Kidney capillary endothelial cell (primary cell): ENCODE measurements at regions not wholly inside any gene's neighbourhood (a gene's known extent, or its start where the extent isn't known, plus 50 kb on each side); places are given as distances from the start of the nearest gene placed in this dataset.

ENCODE experiments used
- DNase-seq: peaks from one replicate; pipeline ENCODE4 v3.0.0-alpha.2; 2018; ENCODE audit warnings: low spot score

GRCh38 chr6:168228676-168229367 is 90.8 kb downstream of the DACT2 start:
- no peak for DNase-seq

- no peak for DNase-seq
Observed at GRCh38 chr6:168227840-168228239, 91.7 kb downstream of the DACT2 start.

GRCh38 chr6:168226902-168227318 is 92.7 kb downstream of the DACT2 start:
- no peak for DNase-seq

DNA sequence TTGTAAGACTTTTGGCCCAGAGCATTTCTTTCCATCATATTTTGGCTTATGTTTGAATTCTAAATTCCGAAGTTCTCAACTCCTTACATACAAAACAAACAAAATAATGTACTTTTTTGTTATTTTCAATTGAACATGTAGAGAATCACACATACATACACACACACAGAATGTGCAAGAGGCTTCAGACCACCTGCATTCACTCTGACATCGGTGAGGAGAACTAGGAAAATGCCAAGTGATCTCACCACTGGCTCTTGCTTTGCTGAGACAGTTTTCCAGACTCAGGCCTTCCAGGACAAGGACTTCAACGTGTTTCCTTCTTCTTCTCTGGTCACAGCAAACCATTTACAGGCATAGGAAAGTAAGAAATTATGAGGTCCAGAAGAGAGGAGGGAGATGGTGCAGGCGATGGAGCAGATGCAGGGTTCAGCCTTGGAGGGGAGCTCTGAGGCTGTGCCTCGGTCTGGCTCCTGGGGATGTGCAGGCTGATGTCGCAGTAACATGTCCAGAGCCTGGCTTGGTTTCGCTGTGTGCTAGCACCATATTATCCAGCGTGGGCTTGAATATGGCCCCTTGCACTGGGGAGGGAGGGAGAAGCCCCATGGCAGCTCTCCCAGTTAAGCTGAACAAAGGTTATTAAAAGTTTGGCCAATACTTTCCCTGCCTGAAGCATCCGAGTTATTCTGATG is 93.4 kb downstream of the DACT2 start:
- no peak for DNase-seq

GRCh38 chr6:168225471-168225911 is 94.1 kb downstream of the DACT2 start:
- DNase-seq = no peak

DNA sequence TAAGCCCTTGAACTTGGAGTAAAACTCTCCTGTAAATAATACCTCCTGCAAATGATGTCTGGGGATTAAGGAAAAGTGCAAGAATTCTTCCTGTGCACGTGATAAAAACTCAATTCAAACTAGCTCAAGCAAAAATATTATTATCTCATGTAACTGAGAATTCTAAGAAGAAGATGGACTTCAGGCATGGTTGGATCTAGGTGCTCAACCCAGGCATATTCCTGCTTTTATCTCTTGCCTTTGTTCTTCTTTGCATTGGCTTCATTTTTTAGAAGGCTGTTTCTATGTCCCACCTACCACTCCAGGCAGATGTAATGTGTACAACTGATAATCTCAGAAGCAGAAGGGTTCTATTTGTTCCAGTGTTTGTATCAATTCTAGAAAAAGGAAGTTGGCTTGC is 95.8 kb downstream of the DACT2 start:
- DNase-seq = no peak

DNA sequence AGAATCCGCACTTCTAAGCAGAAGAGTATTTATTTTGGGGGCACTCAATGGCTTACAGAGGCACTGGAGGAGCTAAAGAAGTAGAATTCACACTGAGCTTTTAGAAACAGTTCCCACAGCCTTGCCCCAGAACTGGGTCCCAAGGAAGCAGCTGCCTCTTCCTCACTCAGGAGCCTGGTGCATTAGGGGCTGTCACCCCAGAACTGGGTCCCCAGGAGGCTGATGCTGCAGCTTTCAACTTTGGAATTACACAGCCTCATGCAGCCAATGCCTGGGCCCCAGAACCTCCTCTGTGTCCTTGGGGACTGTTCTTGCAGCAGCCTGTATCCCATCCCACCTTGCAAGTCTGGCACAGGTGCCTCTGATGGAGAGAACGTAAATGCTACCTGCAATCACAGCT is 96.4 kb downstream of the DACT2 start:
- no peak for DNase-seq

- DNase-seq = no peak
Observed at GRCh38 chr6:168222115-168223043, 97.2 kb downstream of the DACT2 start.

GRCh38 chr6:168221497-168222079 is 98.0 kb downstream of the DACT2 start:
- DNase-seq = no peak

DNA sequence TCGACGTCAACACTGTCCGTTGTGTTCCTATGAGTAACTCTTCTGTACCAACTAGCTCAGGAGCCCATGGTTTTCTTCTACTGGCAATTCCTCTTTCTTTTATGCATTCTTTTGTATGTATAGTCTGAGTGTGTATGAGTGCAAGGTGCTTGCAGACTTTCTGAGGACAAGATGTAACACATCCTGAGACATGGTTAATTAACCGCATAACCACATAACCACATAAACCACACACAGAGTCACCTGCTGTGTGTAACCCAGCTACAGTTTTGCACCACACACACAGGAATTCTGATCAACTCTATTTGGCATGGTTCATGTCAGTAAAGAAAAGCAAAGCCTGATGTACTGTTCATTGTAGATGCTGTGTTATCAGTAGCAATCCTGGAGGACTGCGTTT is 98.6 kb downstream of the DACT2 start:
- no peak for DNase-seq

DNA sequence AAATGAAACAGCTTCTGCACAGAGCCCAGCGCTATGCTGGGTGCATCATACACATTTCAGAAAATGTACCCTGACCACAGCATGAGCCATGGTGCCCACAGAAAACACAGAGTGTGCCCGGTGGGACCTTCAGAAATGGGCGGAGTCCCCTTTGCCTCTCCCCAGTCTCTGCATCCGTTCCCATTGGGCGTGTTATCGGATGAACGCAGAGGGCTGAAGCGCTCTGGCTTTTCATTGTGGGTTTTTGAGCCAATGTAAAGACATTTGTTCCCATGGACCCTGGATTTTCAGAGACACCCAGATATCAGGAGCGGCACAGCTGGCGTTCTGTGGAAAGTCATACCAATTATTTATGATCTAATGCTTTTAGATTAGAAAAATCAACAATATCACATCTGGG is 99.8 kb downstream of the DACT2 start:
- no peak for DNase-seq

DNA sequence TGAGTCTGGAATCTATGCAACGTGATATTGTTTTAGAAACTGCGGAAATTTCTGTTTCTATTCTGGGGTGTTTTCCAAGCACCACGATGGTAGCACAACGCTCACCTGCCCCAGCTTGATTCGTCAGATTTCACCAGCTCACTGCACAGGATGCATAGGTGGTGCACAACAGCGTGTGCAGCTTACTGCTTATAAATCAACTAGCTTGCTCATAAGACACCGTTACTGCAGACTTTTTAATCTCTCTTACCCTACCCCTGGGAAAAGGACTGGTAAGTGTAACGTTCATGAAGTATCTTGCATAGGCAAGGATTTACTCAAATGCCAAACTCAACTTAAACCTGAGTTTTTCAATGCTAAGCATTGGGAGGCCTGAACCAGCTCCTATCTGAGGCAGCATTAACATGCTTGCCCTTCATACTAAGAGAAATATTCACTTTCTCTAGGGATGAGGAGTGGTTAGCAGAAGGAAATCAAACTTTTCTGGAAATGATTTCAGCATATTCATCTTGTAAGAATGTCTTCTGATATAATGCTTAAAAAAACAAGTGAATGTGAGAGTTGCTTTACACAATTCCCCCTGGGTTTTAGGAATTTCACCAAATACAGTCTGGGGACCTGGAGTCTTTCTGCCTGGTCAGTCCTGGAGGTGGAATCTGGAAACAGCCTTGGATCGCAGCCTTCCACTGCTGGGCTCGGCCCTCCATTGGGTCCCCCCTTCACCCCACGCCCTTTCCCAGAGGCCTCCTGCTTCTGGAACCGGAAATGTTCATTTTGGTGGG is 100.6 kb downstream of the DACT2 start:
- no peak for DNase-seq

GRCh38 chr6:168217880-168218537 is 101.6 kb downstream of the DACT2 start:
- no peak for DNase-seq

DNA sequence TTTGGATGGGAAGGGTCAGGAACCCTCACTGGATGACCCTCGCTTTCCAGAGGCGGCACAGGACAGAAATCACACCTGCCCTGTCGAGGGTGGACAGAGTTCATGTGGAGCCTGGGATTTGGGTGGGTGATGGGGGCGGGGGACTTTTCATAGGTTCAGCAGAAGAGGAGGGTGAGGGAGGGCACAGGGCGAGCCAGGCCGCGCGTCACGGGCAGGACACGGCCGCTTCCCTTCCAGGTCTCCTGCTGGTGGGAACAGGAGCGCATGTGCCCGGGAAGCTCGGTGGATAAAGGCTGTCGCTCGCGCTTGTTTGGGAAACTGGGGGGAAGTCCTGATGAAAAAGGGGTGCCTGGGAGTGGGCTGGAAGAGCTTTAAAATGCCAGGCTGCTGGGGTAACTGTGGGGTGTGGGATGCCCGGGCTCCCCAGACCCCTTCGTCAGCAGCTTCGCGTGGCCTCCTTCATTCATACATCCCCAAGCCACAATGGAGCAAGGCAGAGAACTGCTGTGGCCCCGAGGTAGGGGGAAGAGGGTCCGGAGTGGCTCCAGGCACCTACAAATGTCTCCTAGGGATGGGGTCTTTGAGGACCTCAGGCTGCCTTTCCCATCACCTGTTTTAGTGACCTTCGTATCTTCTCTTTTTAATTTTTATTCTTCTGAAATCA is 102.2 kb downstream of the DACT2 start:
- DNase-seq = no peak

DNA sequence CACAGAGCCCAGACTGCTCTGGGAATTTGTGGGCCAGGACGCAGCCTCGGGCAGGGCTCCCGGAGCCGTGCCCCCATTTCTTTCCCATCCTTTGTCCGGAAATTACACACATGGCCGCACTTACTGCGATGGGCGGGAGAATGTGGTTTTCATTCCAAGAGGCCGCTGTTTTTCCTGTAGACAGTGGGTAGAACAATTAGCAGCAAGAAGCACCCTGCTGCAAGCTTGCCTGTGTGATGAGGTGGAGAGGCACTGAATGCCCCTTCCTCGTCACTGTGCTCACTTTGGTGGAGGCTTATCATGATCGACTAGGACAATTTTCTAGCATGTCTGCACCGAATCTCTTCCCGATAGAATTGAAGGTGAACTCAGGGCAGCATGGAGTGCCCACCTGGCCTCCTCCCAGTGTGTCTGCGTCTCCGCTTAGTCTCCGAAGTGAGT is 102.8 kb downstream of the DACT2 start:
- DNase-seq = no peak

- DNase-seq = no peak
Observed at GRCh38 chr6:168216117-168216516, 103.5 kb downstream of the DACT2 start.

DNA sequence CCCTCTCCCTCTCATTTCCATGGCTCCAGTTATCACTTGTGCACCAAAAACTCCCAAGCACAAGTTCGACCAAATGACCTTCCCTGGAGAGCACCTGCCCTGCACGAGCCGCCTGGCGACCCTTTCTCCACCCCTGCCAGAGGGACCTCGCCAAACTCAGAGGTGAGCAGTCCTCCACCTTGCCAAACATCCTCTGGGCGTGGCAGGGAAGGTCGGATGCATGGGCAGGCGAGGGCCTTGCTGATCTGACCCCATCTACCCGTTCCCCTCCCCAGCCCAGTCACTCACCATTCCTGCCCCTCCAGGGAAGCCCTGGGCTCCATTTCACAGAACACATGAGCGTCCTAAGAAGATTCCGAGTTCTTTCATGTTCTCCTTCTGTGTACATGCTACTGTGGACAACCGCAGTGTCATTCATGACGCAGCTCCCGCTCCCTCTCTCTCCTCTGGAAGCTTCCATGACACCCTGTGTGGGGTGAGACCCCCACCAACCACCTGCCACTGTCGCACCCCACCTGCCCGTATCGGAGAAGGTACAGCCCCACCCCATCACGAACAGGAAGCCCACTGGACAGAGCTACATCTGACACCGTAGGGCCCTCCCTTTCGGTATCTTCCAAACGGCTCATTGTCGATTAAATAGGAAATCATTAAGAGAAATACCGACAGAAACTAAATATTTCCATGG is 104.3 kb downstream of the DACT2 start:
- no peak for DNase-seq

DNA sequence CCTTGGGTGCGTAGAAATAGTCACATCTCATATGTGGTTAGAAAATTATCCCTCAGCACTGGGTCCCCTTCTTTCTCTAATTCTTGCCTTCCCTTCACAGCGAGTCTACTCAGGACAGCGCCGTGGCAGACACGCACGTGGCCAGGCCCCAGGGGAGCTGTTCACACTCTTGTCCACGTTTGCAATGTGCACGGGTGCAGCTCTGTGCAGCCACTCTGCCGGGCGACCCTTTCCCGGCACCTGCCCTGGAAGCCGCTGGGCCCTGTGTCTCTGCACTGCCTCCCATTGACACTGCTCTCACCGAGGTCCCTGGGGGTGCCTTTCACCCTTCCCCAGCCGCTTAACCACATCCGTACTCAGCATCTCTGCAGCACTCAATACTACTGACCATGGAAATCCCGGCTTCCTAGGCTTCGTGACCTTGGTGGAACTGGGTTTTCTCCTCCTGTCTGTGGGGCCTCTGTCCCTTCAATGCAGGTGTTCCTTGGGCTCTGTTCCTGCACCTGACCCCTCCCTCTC is 104.9 kb downstream of the DACT2 start:
- no peak for DNase-seq

GRCh38 chr6:168213121-168213524 is 106.5 kb downstream of the DACT2 start:
- DNase-seq = no peak

GRCh38 chr6:168212362-168212761 is 107.2 kb downstream of the DACT2 start:
- no peak for DNase-seq
